ENCODE measurements at regions not wholly inside any gene's neighbourhood (a gene's known extent, or its start where the extent isn't known, plus 50 kb on each side); places are given as distances from the start of the nearest gene placed in this dataset.

- Histone ChIP-seq H3K4me3 (replicated peaks in 1 of 2; ENCODE audit: low read depth in 1 of 2, low read length in 2 of 2) (no peak overlapping the region), H3K4me2 (ENCODE audit: low read length) (no peak overlapping the region), H3K36me3 (ENCODE audit: control insufficient read depth in 1 of 2, insufficient read depth in 2 of 2, low read length in 2 of 2) (no peaks in the 10 kb centered on the region), H3K9me3 (ENCODE audit: control insufficient read depth in 1 of 2, insufficient read depth in 1 of 2, low read depth in 1 of 2, low read length in 2 of 2) (no peaks in the 10 kb centered on the region), H2AFZ (ENCODE audit: low read depth, low read length, poor library complexity, severe bottlenecking) (no peak overlapping the region), H4K20me1 (ENCODE audit: insufficient read depth) (no peaks in the 10 kb centered on the region), H3K27ac (ENCODE audit: low read depth, low read length) (no peak overlapping the region), H3K79me2 (ENCODE audit: insufficient read depth, low read length) (no peaks in the 10 kb centered on the region), H3K9me2 (ENCODE audit: insufficient read depth) (no peaks in the 10 kb centered on the region), H3K4me1 (ENCODE audit: control insufficient read depth in 1 of 2, insufficient read depth in 2 of 2, low read length in 2 of 2) (no peaks in the 10 kb centered on the region), H3K9ac (ENCODE audit: low read length) (no peak overlapping the region), H3K27me3 (ENCODE audit: insufficient read depth, low read length) (peaks cover 48% of the 10 kb centered on the region; the same call in 1 of the 2 replicates)
- intact Hi-C loops (cut with micrococcal nuclease), result no loop called here
- CTCF ChIA-PET, result no interaction called here
- TF ChIP-seq POLR2AphosphoS5 (IDR thresholded peaks at IDR 0.05; ENCODE audit: low read depth, low read length) (no peak), ZFX (IDR thresholded peaks at IDR 0.05) (no peak), REST (IDR thresholded peaks at IDR 0.05; ENCODE audit: low read depth) (no peak), YY1 (IDR thresholded peaks at IDR 0.05; ENCODE audit: extremely low read depth, insufficient replicate concordance, low read depth, low read length) (no peak), CEBPB (IDR thresholded peaks at IDR 0.05; ENCODE audit: low read depth) (no peak), ZNF274 (IDR thresholded peaks at IDR 0.05; ENCODE audit: low read depth, low read length) (no peak), POLR2A (IDR thresholded peaks at IDR 0.05; ENCODE audit: borderline replicate concordance, extremely low read depth, insufficient read depth, insufficient read length) (no peak), SIN3A (IDR thresholded peaks at IDR 0.05; ENCODE audit: low read depth) (no peak), CTCF (IDR thresholded peaks at IDR 0.05 in 2 of 3, conservative IDR thresholded peaks at IDR 0.05 in 1 of 3; ENCODE audit: borderline replicate concordance in 1 of 3, insufficient read depth in 1 of 3, low read depth in 2 of 3, low read length in 2 of 3) (no peak), ATF3 (IDR thresholded peaks at IDR 0.05) (no peak), CBX3 (IDR thresholded peaks at IDR 0.05; ENCODE audit: low read depth) (no peak), EZH2phosphoT487 (IDR thresholded peaks at IDR 0.05; ENCODE audit: borderline replicate concordance) (no peak)
- no TSS peak for BruUV-seq (replicated peaks)
- ATAC-seq (no peak), DNase-seq (ENCODE audit: low read depth, low spot score) (no peak)
- RAD21 ChIA-PET (ENCODE audit: low non-redundant PET in 1 of 2, low total read pairs in 2 of 2, uncharacterized antibody in 2 of 2, unreplicated experiment in 2 of 2), result no interaction called here
- POLR2A ChIA-PET, result no interaction called here
These were observed 108.7 kb upstream of the SYT6 start for GRCh38 chr1:114262337-114262736.
